Colonic mucosa (tissue), 4 donors: ENCODE measurements at regions not wholly inside any gene's neighbourhood (a gene's known extent, or its start where the extent isn't known, plus 50 kb on each side); places are given as distances from the start of the nearest gene placed in this dataset.

Source experiments
- DNase-seq: peaks from one replicate; pipeline ENCODE4 v3.0.0-alpha.2; 2020
- H3K27ac ChIP-seq: fragments of 200-600 bp; one replicate; pipeline ENCODE4 v1.8.0; 2021
- H3K27me3 ChIP-seq: fragments of 200-600 bp; one replicate; pipeline ENCODE4 v1.8.0; 2021
- H3K36me3 ChIP-seq: fragments of 200-600 bp; one replicate; pipeline ENCODE4 v1.8.0; 2021
- H3K4me1 ChIP-seq: fragments of 200-600 bp; one replicate; pipeline ENCODE4 v1.8.0; 2021; ENCODE audit warnings: mild to moderate bottlenecking
- H3K4me3 ChIP-seq: fragments of 200-600 bp; one replicate; pipeline ENCODE4 v1.8.0; 2021
- H3K9ac ChIP-seq, 2 donors: one replicate each; pipeline ENCODE4 v1.7.0; 2013; ENCODE audit warnings: control low read depth in 2 of 2, low read depth in 2 of 2, low read length in 2 of 2
- H3K9me3 ChIP-seq: fragments of 200-600 bp; one replicate; pipeline ENCODE4 v1.8.0; 2021
- CTCF ChIP-seq: fragments of 200-600 bp; IDR thresholded peaks from one replicate; pipeline ENCODE4 v1.8.0; 2022; ENCODE audit warnings: antibody characterized with exemption, mild to moderate bottlenecking
- intact Hi-C: fragments of 100-400 bp; cut with DNase I; formaldehyde crosslinking; loops from one replicate; pipeline ENCODE4 v1.14.1; 2022
- donor health status: healthy.
- donor health status: DM: no; HTN: no; CAD: no.
- donor health status: DM: no; HTN: no; CAD: no.

- DNase-seq = no peak
- Histone ChIP-seq H3K4me1 (no peaks in the 10 kb centered on the region), H3K4me3 (no peak overlapping the region), H3K27ac (no peak overlapping the region), H3K9ac (no peak overlapping the region), H3K27me3 (no peaks in the 10 kb centered on the region), H3K9me3 (no peaks in the 10 kb centered on the region), H3K36me3 (no peaks in the 10 kb centered on the region)
- no peak for TF ChIP-seq CTCF
- intact Hi-C loops = no loop called here
These were observed 165.3 kb upstream of the DYNLRB2 start for GRCh38 chr16:80375513-80375912.

GRCh38 chr16:80372341-80372740 lies 168.5 kb upstream of the DYNLRB2 start:
- no peak for DNase-seq
- TF ChIP-seq CTCF = no peak
- H3K9ac ChIP-seq = no peak overlapping the region
- intact Hi-C loops = no loop called here
- H3K9me3 ChIP-seq = no peaks in the 10 kb centered on the region
- H3K4me1 ChIP-seq = no peaks in the 10 kb centered on the region
- no peak overlapping the region for H3K4me3 ChIP-seq
- no peaks in the 10 kb centered on the region for H3K36me3 ChIP-seq
- H3K27me3 ChIP-seq = no peaks in the 10 kb centered on the region
- no peak overlapping the region for H3K27ac ChIP-seq

- DNase-seq = peak; percentile 36
- H3K9ac ChIP-seq = no peak overlapping the region
- no peaks in the 10 kb centered on the region for H3K36me3 ChIP-seq
- H3K4me1 ChIP-seq = no peaks in the 10 kb centered on the region
- H3K4me3 ChIP-seq = no peak overlapping the region
- no peak overlapping the region for H3K27ac ChIP-seq
- TF ChIP-seq CTCF = peak; percentile 25
- H3K27me3 ChIP-seq = no peaks in the 10 kb centered on the region
- intact Hi-C loops = no loop called here
- H3K9me3 ChIP-seq = no peaks in the 10 kb centered on the region
These were observed 171.4 kb upstream of the DYNLRB2 start for GRCh38 chr16:80369138-80369958.

- Histone ChIP-seq H3K9me3 (no peaks in the 10 kb centered on the region), H3K4me3 (no peak overlapping the region), H3K27me3 (no peaks in the 10 kb centered on the region), H3K9ac (no peak overlapping the region), H3K27ac (no peak overlapping the region), H3K36me3 (no peaks in the 10 kb centered on the region), H3K4me1 (no peaks in the 10 kb centered on the region)
- no peak for TF ChIP-seq CTCF
- DNase-seq = no peak
- intact Hi-C loops = no loop called here
These were observed 173.6 kb upstream of the DYNLRB2 start for GRCh38 chr16:80367037-80367658.

GRCh38 chr16:80366023-80366422 lies 174.8 kb upstream of the DYNLRB2 start:
- TF ChIP-seq CTCF = no peak
- no peak for DNase-seq
- intact Hi-C loops = no loop called here

More at GRCh38 chr16:80366023-80366422, 174.8 kb upstream of the DYNLRB2 start:
- Histone ChIP-seq H3K9me3 (no peaks in the 10 kb centered on the region), H3K4me3 (no peak overlapping the region), H3K9ac (no peak overlapping the region), H3K4me1 (no peaks in the 10 kb centered on the region), H3K36me3 (no peaks in the 10 kb centered on the region), H3K27me3 (no peaks in the 10 kb centered on the region), H3K27ac (no peak overlapping the region)
